ENCODE measurements at regions not wholly inside any gene's neighbourhood (a gene's known extent, or its start where the extent isn't known, plus 50 kb on each side); places are given as distances from the start of the nearest gene placed in this dataset.

GRCh38 chr5:172588380-172588779 is 52.7 kb upstream of the NEURL1B start:
- DNase-seq (ENCODE audit: low spot score) = no peak

GRCh38 chr5:172587061-172587405 is 54.0 kb upstream of the NEURL1B start:
- no peak for DNase-seq (ENCODE audit: low spot score)

DNA sequence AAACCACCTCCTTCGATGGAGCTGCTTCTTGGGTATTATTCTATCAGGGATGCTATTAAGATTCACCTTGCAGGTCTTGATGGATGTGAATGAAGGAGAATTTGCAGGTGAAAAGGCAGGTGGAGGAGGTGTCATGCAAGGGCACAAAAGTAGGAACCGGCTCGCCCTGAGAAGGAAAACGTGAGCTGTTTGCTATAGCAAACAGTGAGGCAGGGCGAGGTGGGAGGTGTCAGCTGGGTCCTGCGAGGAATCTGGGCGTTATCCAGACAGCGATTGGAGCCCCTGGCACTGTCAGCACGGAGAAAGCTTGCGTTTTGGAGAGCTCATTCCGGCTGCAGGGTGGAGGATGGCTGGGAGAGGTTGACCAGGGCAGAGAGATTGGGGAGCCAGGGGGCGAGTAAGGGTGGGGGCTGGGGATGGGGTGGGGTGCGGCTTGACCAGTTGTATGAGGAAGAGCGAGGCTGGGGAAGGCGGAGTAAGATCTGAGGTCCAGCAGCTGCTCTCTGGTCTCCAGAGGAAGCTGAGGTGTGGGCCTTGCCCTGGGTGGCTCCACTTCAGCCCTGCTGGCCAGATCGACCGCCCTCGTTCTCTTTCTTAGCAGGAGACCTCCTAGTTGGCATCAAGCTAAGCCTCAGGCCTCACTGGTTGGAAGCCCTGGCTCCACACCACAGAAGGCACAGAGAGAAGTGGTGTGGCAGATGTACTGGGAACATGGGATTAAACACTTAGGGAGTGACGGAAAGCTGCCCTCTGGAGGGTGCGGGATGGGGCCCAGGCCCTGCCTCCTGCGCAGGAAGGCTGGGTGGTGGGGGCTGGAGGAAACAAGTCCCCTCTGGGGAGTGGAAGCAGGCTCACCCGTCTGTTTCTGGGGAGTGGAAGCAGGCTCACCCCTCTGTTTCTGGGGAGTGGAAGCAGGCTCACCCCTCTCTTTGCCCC is 54.7 kb upstream of the NEURL1B start:
- DNase-seq (ENCODE audit: low spot score) = no peak

- DNase-seq (ENCODE audit: low spot score) = no peak
These were observed 55.9 kb upstream of the NEURL1B start for GRCh38 chr5:172585114-172585513.

DNA sequence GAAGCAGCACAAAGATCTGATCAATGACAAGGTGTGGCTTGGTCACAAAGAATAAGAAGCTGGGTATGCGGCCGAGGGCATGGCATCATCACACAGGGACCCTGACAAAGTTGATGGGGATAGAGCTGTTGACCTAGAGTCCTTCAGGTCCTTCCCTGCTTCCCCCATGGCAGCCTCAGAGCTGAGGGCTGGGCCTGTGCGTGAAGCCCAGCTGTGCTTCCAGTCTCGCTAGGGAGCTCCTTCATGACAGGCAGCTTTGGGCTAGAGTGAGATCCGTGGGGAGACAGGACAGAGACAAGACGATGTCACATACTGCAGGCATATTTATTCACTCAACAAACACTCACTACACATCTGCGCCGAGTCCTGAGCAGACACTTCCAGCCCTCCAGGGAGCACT is 56.4 kb upstream of the NEURL1B start:
- no peak for DNase-seq (ENCODE audit: low spot score)

DNA sequence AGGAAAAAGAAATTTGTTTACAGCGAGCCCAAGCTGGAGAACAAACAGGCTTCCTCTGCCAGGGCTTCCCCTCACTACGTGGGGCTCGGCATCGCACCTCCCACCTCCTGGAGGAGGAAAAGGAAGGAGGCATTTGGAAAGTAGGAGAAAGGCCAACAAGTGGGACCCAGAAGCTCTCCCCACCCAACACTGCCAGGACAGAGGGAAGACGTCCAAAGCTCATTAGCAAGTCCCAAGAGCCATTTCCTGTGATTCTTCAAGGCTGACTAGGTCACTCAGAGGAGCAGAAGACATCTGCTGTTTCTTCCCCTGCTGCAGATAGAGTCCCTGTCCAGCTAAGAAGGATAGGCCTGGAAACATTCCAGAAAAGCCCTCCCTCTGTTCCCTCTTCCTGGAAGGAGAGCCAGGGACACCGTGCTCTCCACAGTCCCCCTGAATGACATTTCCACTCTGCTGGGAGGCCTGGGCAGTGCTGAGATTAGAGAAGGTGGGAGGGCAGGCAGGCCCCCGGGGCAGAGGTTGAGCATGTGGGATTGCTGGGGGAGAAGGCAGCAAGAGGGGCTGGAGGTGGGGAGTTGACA is 57.0 kb upstream of the NEURL1B start:
- DNase-seq (ENCODE audit: low spot score) = no peak

GRCh38 chr5:172582940-172583339 is 58.1 kb upstream of the NEURL1B start:
- DNase-seq (ENCODE audit: low spot score) = no peak

DNA sequence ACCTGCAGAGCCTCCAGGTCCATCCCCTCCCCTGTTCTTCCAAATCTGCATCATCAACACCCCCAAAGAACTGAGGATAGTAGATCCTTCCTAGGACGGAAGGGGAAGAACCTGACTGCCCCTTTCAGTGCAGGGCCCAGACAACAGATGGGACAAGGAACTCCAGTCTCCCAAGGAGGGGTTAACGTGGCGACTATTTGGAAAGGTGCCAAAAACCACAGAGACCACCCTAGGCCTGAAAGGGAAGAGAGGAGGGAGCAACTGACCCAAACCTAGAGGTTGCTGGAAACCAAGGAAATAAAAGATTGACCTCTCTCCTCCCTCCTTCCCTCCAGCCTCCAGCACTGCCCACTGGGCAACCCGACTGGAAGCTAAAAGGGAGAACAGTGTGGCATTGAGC is 59.7 kb upstream of the NEURL1B start:
- no peak for DNase-seq (ENCODE audit: low spot score)

- no peak for DNase-seq (ENCODE audit: low spot score)
These were observed 61.6 kb upstream of the NEURL1B start for GRCh38 chr5:172579403-172579990.

DNA sequence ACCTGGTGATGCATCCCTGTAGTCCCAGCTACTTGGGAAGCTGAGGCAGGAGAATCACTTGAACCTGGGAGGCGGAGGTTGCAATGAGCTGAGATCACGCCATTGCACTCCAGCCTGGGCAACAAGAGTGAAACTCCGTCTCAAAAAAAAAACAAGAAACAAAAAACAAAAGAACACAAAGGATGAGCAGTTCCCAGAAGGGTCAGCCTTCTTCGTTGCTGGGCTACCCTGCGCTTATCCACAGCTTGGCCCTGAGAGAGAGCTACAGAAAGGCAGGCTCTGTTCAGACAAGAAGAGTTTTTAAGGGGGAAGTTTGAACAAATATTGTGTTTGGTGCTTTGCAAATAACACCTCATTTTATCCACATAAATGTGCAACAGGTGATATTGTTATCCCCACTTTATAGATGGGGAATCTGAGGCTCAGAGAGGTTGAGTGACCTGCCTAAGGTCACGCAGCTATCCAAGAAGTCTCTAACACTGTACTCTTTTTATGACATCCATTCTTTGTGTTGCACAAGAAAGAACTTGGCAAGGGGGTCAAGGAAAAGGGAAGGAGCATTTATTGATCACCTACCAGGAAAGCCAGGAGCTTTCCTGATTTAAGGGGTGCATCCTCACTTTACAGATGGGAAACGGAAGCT is 63.7 kb upstream of the NEURL1B start:
- DNase-seq (ENCODE audit: low spot score) = no peak

- no peak for DNase-seq (ENCODE audit: low spot score)
These were observed 65.1 kb upstream of the NEURL1B start for GRCh38 chr5:172575816-172576545.

- DNase-seq (ENCODE audit: low spot score) = no peak
These were observed 65.6 kb upstream of the NEURL1B start for GRCh38 chr5:172575416-172575815.

DNA sequence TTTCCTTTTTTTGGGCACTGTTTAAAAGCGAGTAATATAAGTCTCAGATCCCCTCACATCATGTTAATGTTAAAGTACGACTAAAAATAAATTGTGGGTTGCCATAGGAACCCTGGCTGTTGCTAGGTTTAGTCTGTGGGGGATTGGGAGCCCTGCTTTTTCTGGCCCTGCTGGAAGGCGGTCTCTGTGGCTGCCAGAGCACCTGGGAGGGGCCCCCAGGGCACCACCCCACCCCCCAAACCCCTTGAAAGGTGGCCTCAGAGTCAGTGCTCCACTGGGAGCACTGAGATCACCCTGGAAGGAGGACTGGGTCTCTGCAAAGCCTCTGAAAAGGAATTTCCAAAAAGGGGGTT is 66.2 kb upstream of the NEURL1B start:
- DNase-seq (ENCODE audit: low spot score) = no peak

GRCh38 chr5:172573986-172574870 is 66.8 kb upstream of the NEURL1B start:
- no peak for DNase-seq (ENCODE audit: low spot score)

DNA sequence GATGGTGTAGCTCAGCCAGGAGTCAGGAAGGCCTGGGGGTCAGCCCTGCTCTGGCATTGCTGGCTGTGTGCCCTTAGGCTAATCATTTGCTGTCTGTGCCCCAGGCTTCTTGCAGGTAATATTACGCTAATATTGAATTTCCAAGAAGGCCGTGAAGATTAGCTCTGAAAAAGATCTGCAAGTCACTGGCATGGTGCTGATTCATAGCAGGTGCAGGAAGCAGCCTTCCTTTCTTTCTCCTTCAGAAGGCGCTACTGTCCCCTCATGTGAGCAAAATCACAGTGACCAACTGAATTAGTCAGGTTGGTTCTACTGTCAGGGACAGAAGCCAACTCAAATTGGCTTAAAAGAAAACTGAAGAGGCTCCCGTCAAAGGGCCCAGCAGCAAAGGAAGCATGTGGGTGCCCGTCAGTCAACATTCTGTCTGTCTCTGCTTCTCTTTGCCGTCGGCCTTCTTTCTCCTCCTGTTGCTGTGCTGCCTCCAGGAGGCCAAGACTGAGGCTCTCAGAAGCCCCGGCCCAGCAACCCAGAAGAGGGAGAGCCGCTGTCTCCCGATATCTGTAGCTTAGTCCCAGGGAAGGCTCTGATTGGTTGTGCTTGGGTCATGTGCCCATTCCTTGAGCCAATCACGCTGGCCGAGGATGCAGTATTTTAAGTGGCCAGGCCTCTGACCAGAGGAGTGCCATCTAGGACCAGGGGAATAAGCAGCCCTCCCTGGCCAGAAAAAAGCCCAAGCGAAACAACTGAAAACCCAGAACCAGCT is 67.8 kb upstream of the NEURL1B start:
- DNase-seq (ENCODE audit: low spot score) = no peak

GRCh38 chr5:172572440-172572839 is 68.6 kb upstream of the NEURL1B start:
- no peak for DNase-seq (ENCODE audit: low spot score)

DNA sequence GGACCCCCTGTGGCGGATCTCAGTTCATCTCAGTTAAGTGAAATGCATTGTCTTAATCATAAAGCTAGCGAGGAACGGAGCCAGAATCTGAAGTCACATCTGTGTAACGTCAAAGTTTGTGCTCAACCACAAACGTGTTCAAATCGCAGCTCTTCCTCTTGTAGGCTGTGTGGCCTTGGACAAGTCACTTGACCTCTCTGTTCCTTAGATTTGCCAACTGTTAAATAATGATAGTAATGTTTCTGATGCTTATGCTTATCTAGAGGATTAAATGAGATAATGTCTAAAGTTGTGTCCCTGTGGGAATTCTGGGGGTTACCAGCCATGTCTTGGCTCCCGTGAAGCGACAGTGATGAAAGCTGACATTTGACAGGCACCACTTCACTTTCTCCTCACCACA is 69.2 kb upstream of the NEURL1B start:
- no peak for DNase-seq (ENCODE audit: low spot score)

DNA sequence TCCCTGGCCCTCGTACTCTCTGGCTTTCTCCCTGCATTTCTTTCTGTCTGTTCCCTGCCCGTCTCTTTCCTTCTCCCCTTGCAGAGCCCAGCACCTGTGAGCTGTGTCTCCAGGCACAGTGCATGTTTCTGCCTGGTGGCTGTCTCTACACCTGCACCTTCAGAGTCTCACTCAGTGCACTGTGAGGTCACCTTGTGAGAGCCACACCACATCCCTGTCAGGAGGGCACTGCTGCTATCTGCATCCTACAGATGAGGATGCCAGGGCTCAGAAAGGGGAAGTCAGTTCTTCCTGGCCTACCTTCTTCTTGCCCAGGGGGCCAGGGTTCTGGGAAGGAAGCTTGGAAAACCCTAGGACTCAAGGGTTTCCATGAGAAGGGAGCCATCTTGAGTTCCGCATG is 69.7 kb upstream of the NEURL1B start:
- no peak for DNase-seq (ENCODE audit: low spot score)

GRCh38 chr5:172570594-172571334 is 70.3 kb upstream of the NEURL1B start:
- DNase-seq (ENCODE audit: low spot score) = no peak
